A549 (cell line): ENCODE measurements at regions not wholly inside any gene's neighbourhood (a gene's known extent, or its start where the extent isn't known, plus 50 kb on each side); places are given as distances from the start of the nearest gene placed in this dataset.

Experiments
- BHLHE40 ChIP-seq: IDR thresholded peaks from 2 replicates; pipeline ENCODE4 v1.6.1; 2012; ENCODE audit warnings: low read depth, low read length, inconsistent platforms
- CTCF ChIP-seq: fragments of >200 bp; sonication (Bioruptor Twin); formaldehyde crosslinking; IDR thresholded peaks from 3 replicates; pipeline ENCODE4 v1.5.1; 2016
- ESRRA ChIP-seq: fragments of 150-350 bp; IDR thresholded peaks from 2 replicates; pipeline ENCODE4 v1.6.1; 2014; ENCODE audit warnings: mild to moderate bottlenecking, low read length, borderline replicate concordance
- HOXB5 ChIP-seq: fragments of 250-450 bp; sonication (Bioruptor Pico); IDR thresholded peaks from 2 replicates; pipeline ENCODE4 v1.5.0; 2020; ENCODE audit warnings: mild to moderate bottlenecking, moderate library complexity
- JUN ChIP-seq, 2 experiments: fragments of >200 bp; sonication (Bioruptor Twin); formaldehyde crosslinking; IDR thresholded peaks; 2 replicates in 1 of 2; 3 replicates in 1 of 2; pipeline ENCODE4 v1.6.1; 2016 to 2017

- TF ChIP-seq CTCF = no peak
- TF ChIP-seq JUN (IDR thresholded peaks at IDR 0.05) = no peak
- no peak for TF ChIP-seq ESRRA
- no peak for TF ChIP-seq BHLHE40
- TF ChIP-seq HOXB5 = no peak
Measured at GRCh38 chr7:68470836-68471435, 1127.3 kb upstream of the AUTS2 start.
